ENCODE measurements at regions not wholly inside any gene's neighbourhood (a gene's known extent, or its start where the extent isn't known, plus 50 kb on each side); places are given as distances from the start of the nearest gene placed in this dataset.

GRCh38 chr6:98605705-98606104 is 228.7 kb upstream of the POU3F2 start:
- no peaks in the 10 kb centered on the region for H3K27me3 ChIP-seq (replicated peaks in 1 of 4; ENCODE audit: control extremely low read depth in 1 of 4, control insufficient read depth in 3 of 4, insufficient read depth in 4 of 4, low read length in 3 of 4)
- no peaks in the 10 kb centered on the region for H3K9me3 ChIP-seq (ENCODE audit: control extremely low read depth in 1 of 3, control insufficient read depth in 2 of 3, insufficient read depth in 1 of 3, low read length in 2 of 3)
- no peaks in the 10 kb centered on the region for H3K79me2 ChIP-seq (ENCODE audit: control insufficient read depth, insufficient read depth, low read length)
- no peak overlapping the region for H2AFZ ChIP-seq (ENCODE audit: insufficient read depth, low read depth, low read length, poor library complexity, severe bottlenecking)
- no peaks in the 10 kb centered on the region for H3K4me1 Mint-ChIP-seq
- H3K4me3 ChIP-seq (ENCODE audit: control extremely low read depth in 1 of 5, extremely low read depth in 1 of 5, insufficient read depth in 1 of 5, low read depth in 2 of 5, low read length in 4 of 5) = no peak overlapping the region
- TF ChIP-seq CTCF (IDR thresholded peaks at IDR 0.05) = no peak
- TF ChIP-seq EZH2 (IDR thresholded peaks at IDR 0.05; ENCODE audit: borderline replicate concordance, insufficient read depth, low read depth, low read length, poor library complexity, severe bottlenecking) = no peak
- DNase-seq = no peak
- H4K20me1 ChIP-seq (ENCODE audit: control insufficient read depth, insufficient read depth, low read length, poor library complexity, severe bottlenecking) = no peaks in the 10 kb centered on the region
- H3K4me1 ChIP-seq (ENCODE audit: control insufficient read depth in 2 of 2, insufficient read depth in 2 of 2, low read length in 2 of 2) = no peaks in the 10 kb centered on the region
- intact Hi-C loops (cut with micrococcal nuclease) = no loop called here
- no peaks in the 10 kb centered on the region for H3K36me3 ChIP-seq (replicated peaks in 1 of 2; ENCODE audit: control extremely low read depth in 1 of 2, control insufficient read depth in 1 of 2, extremely low read depth in 1 of 2, insufficient read depth in 2 of 2, low read length in 1 of 2)
- H3K9me3 Mint-ChIP-seq (ENCODE audit: insufficient read depth) = no peaks in the 10 kb centered on the region
- no peak overlapping the region for H3K4me3 Mint-ChIP-seq
- H3K27ac Mint-ChIP-seq = no peak overlapping the region
- ChIA-PET CTCF (no interaction called here), POLR2A (no interaction called here)
- H3K4me2 ChIP-seq (replicated peaks; ENCODE audit: low read depth, low read length, poor library complexity, severe bottlenecking) = no peak overlapping the region
- whole genome bisulfite sequencing (ENCODE audit: insufficient coverage) = 60% methylated on average over 1 of the region's 1 CpG
- ATAC-seq (ENCODE audit: low read depth) = no peak
- H3K27me3 Mint-ChIP-seq = no peaks in the 10 kb centered on the region
- H3K9ac ChIP-seq (ENCODE audit: low read length) = no peak overlapping the region
- H3K27ac ChIP-seq (ENCODE audit: low read length in 2 of 2) = no peak overlapping the region

GRCh38 chr6:98627129-98627775 is 207.1 kb upstream of the POU3F2 start:
- intact Hi-C loops (cut with micrococcal nuclease) = no loop called here
- no peak overlapping the region for H3K27ac ChIP-seq (ENCODE audit: low read length in 2 of 2)
- Mint-ChIP-seq H3K27ac (no peak overlapping the region), H3K9me3 (ENCODE audit: insufficient read depth) (peaks cover 4% of the 10 kb centered on the region), H3K27me3 (no peaks in the 10 kb centered on the region), H3K4me1 (no peaks in the 10 kb centered on the region), H3K4me3 (no peak overlapping the region)
- 80% methylated on average over 2 of the region's 4 CpGs for WGBS (ENCODE audit: insufficient coverage)
- no peaks in the 10 kb centered on the region for H3K36me3 ChIP-seq (replicated peaks in 1 of 2; ENCODE audit: control extremely low read depth in 1 of 2, control insufficient read depth in 1 of 2, extremely low read depth in 1 of 2, insufficient read depth in 2 of 2, low read length in 1 of 2)
- H3K79me2 ChIP-seq (ENCODE audit: control insufficient read depth, insufficient read depth, low read length) = no peaks in the 10 kb centered on the region
- no peaks in the 10 kb centered on the region for H4K20me1 ChIP-seq (ENCODE audit: control insufficient read depth, insufficient read depth, low read length, poor library complexity, severe bottlenecking)
- H3K4me3 ChIP-seq (ENCODE audit: control extremely low read depth in 1 of 5, extremely low read depth in 1 of 5, insufficient read depth in 1 of 5, low read depth in 2 of 5, low read length in 4 of 5) = no peak overlapping the region
- no peak for DNase-seq
- no peaks in the 10 kb centered on the region for H3K27me3 ChIP-seq (replicated peaks in 1 of 4; ENCODE audit: control extremely low read depth in 1 of 4, control insufficient read depth in 3 of 4, insufficient read depth in 4 of 4, low read length in 3 of 4)
- H3K9me3 ChIP-seq (ENCODE audit: control extremely low read depth in 1 of 3, control insufficient read depth in 2 of 3, insufficient read depth in 1 of 3, low read length in 2 of 3) = peaks cover 0 to 6% (median 0%) of the 10 kb centered on the region in 3 donors
- no peak overlapping the region for H3K9ac ChIP-seq (ENCODE audit: low read length)
- no peak for TF ChIP-seq CTCF (IDR thresholded peaks at IDR 0.05)
- no peak for TF ChIP-seq EZH2 (IDR thresholded peaks at IDR 0.05; ENCODE audit: borderline replicate concordance, insufficient read depth, low read depth, low read length, poor library complexity, severe bottlenecking)
- POLR2A ChIA-PET = no interaction called here
- CTCF ChIA-PET = no interaction called here
- no peak overlapping the region for H2AFZ ChIP-seq (ENCODE audit: insufficient read depth, low read depth, low read length, poor library complexity, severe bottlenecking)
- no peaks in the 10 kb centered on the region for H3K4me1 ChIP-seq (ENCODE audit: control insufficient read depth in 2 of 2, insufficient read depth in 2 of 2, low read length in 2 of 2)
- ATAC-seq (ENCODE audit: low read depth) = no peak
- H3K4me2 ChIP-seq (replicated peaks; ENCODE audit: low read depth, low read length, poor library complexity, severe bottlenecking) = no peak overlapping the region

All from B cell (primary cell).